GM18868 (cell line): ENCODE measurements at regions not wholly inside any gene's neighbourhood (a gene's known extent, or its start where the extent isn't known, plus 50 kb on each side); places are given as distances from the start of the nearest gene placed in this dataset.

Experiments
- ATAC-seq: cut with Tn5 transposase; IDR thresholded peaks from one replicate; pipeline ENCODE4 v1.9.1; 2021; ENCODE audit warnings: mild to moderate bottlenecking, moderate library complexity; ENCODE audit not compliant: unreplicated experiment

DNA sequence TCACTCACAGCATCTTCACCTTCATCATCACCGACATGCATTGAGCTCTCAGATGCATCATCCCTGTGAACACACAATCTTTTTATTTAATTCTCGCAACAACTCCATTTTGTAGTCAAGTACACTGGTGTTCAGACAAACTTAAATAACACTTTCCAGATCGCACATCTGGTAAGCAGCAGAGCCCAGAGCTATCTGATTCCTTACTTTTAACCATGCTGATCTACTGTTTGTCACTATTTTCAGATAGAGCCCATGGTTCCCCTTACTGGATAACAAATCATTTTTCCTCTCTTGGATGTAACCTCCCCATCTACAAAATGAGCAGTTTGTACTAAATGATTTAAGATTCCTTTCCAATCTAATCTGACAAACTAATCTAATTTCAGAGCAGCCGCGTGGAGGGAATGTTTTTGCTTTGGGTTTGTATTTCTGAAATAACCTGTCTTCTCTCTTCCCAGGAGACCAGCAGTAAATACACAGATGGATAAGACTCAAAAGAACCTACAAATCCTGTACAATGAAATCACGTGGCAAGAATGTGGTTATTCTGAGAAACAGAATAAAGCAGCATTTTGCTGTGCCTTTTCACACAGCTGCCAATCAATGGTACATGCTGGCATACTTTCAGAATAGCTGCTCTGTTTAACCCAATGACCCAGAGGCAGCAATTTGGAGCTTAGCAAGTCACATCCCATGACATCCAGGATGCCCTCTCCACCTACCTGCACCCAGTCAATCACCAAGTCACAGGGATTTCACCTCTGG lies 72.9 kb upstream of the CCL2 start:
- ATAC-seq = no peak

- ATAC-seq = no peak
Observed at GRCh38 chr17:34195987-34196386, 59.1 kb upstream of the CCL2 start.

- no peak for ATAC-seq
Observed at GRCh38 chr17:34198519-34198918, 56.6 kb upstream of the CCL2 start.

GRCh38 chr17:34199454-34199853 lies 55.6 kb upstream of the CCL2 start:
- no peak for ATAC-seq

DNA sequence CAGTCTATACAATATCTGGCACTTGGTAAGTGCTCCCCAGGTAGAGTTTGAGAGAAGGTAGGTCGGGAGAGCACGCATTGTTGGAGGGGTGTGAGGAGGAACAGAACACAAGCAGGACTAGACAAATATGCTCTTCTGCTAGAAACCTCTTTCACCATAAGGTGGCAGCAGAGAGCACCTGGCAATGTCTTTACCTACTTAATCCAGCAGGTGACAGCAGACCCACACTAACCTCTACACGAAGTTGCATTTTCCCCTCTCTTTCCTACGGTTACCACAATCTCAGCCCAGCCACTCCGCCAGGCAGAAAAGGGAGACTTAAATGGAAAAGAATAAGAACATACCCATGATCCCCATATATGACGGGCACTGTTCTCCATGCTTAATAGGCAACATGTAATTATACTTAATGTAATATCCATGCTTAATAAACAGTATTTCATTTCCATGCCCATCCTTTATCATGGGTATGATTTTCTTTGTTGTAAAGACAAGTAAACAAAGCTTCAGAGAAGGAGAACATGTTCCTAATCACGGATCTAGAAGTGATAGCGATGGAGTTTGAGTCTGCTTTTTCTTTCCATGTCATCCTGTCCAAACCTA lies 55.1 kb upstream of the CCL2 start:
- no peak for ATAC-seq

GRCh38 chr17:34201225-34201624 lies 53.9 kb upstream of the CCL2 start:
- ATAC-seq = no peak

GRCh38 chr17:34201767-34202166 lies 53.3 kb upstream of the CCL2 start:
- no peak for ATAC-seq

GRCh38 chr17:34203018-34203638 lies 52.0 kb upstream of the CCL2 start:
- no peak for ATAC-seq

GRCh38 chr17:34204402-34204801 lies 50.7 kb upstream of the CCL2 start:
- ATAC-seq = no peak
